ENCODE measurements at regions not wholly inside any gene's neighbourhood (a gene's known extent, or its start where the extent isn't known, plus 50 kb on each side); places are given as distances from the start of the nearest gene placed in this dataset.

GRCh38 chr22:27386186-27386585 is 415.4 kb downstream of the MN1 start:
- DNase-seq (ENCODE audit: low read depth in 2 of 2): no peak

DNA sequence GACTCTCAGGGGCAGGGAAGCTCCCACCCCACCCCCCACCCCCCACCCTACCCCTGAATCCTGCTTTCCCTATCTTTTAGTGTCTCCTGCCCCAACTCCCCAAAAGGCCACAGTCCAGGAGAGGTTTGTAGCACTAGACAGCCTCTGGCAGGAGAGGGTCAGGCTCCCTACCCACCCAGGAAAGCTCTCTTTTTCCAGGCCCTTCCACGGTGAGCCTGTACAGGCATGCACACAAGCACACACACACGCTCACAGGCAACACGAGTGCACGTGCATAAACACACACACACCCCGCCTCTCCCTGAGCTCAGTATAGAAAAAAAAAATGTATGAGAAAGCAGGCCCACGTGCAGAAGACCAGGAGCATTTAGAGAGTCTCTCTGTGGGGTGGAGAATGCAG is 414.0 kb downstream of the MN1 start:
- no peak for DNase-seq (ENCODE audit: low read depth in 2 of 2)

DNA sequence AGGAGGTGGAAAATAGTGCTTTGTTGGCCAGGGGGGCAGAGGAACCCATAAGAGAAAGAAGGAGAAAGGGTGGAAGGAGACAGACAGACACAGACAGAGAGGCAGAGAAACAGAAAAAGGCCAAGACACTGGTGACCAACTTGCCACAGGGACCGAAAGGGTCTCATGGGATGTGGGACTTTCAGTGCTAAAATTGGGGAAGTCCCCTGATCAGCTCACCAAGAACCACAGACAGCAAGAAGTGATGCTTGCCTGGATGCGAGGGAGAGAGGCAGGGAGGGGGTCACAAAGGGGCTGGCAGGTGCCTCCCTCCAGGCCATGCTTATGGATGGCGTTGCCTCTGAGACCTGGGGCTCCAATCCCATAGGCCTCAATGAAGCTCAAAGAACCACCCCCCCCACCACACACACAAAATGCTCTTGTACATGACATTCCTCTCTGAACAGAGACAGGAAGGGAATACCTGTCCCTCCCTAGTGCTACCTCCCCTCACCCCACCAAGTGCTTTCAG is 413.4 kb downstream of the MN1 start:
- DNase-seq (ENCODE audit: low read depth in 2 of 2): no peak

DNA sequence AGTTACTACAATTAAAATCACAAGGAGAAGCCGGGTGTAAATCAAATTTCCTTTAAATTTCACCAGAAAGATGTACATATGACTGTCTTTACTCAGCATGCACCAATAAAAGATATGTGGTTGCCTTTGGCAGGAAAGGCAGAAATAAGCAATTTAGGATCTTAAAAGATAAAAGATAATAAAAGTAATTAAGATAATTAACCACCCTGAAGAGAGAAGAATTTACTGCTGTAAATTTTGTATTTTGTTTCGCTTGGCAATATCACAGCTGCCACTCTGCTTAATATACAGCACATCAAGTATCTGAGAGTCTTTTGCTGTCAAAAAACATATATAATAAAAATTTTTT is 411.9 kb downstream of the MN1 start:
- DNase-seq (ENCODE audit: low read depth in 2 of 2): no peak

GRCh38 chr22:27391092-27391770 is 410.3 kb downstream of the MN1 start:
- no peak for DNase-seq (ENCODE audit: low read depth in 2 of 2)

DNA sequence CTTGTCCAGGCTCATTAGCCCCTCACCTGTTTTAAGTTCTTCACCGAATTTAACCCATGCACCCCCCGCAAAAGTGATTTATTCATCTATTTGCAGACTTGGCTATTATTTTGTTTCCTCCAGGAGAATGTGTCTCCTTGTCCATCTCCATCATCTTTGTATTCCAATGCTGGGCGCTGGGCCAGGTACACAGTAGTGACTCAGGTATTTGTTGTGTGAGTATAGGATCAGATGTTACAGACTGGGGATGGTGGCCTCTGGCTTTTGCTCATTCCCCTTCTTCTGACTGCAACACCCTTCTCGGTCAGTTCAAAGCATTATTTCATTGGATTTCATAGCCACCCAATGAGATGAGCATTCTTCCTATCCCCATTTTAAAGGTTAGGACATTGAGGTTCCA is 408.2 kb downstream of the MN1 start:
- DNase-seq (ENCODE audit: low read depth in 2 of 2): no peak

DNA sequence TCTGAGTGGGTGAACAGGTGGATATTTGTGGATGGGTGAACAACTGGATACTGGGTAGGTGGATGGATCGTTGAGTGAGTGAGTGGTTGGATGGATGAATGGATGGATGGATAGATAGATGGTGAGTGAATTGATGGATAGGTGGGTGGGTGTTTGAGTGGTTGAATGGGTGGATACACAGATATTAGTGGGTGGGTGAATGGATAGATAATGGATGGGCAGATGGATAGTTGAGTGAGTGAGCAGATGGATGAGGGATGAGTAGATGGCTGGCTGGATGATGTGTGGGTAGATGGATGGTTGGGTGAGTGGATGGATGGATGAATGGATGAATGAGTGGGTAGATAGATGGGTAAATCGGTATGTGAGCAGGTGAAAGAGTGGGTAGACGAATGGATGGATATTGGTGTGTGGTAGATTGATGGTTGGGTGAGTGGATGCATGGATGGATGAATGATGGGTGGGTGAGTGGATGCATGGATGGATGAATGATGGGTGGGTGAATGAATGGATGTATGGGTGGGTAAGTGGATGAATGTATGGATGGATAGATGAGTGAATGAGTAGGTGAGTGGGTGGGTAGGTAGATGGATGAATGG is 406.7 kb downstream of the MN1 start:
- DNase-seq (ENCODE audit: low read depth in 2 of 2): no peak

- no peak for DNase-seq (ENCODE audit: low read depth in 2 of 2)
Observed at GRCh38 chr22:27397036-27397953, 404.3 kb downstream of the MN1 start.

DNA sequence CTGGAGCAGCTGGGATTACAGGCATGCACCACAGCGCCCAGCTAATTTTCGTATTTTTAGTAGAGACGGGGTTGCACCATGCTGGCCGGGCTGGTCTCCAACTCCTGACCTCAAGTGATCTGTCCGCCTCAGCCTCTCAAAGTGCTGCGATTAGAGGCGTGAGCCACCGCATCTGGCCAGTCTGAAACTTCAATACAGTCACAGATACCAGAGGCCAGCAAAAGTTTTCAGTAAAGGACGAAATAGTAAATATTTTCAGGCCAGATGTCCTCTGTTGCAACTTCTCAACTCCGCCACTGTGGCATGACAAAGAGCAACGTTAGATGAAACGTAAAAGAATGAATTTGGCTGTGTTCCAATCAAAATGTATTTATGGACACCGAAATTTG is 403.6 kb downstream of the MN1 start:
- DNase-seq (ENCODE audit: low read depth in 2 of 2): no peak

- no peak for DNase-seq (ENCODE audit: low read depth in 2 of 2)
Observed at GRCh38 chr22:27399161-27399560, 402.4 kb downstream of the MN1 start.

DNA sequence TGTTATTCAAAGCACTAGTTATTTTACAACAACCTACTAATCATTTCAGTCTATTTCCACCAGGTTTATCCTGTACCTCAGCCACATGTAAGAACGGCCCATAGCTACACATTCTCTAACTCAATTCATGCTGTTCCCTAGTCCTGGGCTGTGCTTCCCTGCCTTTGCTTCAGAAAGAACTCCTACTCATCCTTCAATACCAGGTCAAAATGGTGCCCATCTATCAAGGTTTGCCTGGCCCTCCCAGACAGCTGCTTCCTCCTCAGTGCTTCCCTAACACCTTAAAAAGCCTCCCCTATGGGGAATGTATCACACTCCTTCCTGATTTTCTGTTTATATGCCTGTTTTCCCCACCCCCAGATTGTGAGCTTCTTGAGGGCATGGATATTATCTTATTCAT is 400.7 kb downstream of the MN1 start:
- DNase-seq (ENCODE audit: low read depth in 2 of 2): no peak

- DNase-seq (ENCODE audit: low read depth in 2 of 2): no peak
Observed at GRCh38 chr22:27401321-27401720, 400.2 kb downstream of the MN1 start.

- no peak for DNase-seq (ENCODE audit: low read depth in 2 of 2)
Observed at GRCh38 chr22:27404441-27404840, 397.1 kb downstream of the MN1 start.

DNA sequence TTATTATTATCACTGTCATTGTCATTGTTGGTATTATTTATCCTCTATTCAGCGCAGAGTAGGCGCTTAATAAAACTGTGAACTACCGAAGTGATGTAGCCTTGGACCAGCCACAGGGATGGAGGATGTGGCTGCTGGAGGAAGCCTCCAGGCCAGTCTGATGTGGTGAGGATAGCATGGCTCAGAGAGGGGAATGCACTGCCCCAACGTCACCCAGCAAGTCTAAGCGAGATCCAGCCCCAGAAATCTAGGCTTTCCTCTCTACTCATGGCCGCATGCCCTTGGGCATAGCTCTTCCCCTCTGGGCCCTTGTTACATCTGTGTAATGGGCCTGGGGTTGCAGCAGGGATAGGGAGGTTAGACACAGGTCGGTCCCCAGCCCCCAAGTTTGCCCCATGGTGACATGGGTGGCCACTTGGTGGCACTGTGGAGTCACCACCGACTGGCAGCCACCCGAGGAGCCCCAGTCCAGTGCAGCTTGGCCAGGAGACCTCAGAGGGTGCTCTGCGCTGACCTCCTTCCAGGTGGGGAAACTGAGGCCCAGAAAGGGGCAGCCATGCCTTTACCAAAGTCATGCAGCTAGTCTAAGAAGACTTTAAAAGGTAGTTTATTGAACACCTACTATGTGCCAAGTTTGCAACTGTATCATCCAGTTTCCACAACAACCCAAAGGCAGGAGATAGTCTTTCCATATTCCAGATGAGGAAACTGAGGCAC is 395.7 kb downstream of the MN1 start:
- DNase-seq (ENCODE audit: low read depth in 2 of 2): peak in 1 of 2 donors; percentile 12

DNA sequence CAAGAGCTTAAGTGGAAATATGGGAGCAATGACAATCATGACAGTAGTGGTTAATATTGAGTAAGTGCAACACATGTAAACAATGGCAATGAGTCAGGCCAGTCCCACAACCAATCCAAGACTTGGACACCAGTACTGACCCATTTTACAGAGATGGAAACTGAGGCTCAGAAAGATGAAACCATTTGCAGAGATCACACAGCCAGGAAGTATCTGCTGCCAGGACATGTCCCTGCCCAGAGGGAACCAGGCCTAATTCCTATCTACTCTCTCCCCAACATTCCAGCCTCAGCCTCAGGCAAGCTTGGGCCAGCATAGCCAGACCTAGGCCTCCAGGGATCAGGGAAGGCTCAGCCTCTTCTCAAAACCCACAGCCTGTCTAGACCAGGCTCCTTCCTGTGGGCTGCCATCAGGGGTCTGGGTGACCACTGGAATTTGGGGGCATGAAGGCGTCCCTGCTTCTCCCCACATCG is 395.1 kb downstream of the MN1 start:
- DNase-seq (ENCODE audit: low read depth in 2 of 2): no peak

DNA sequence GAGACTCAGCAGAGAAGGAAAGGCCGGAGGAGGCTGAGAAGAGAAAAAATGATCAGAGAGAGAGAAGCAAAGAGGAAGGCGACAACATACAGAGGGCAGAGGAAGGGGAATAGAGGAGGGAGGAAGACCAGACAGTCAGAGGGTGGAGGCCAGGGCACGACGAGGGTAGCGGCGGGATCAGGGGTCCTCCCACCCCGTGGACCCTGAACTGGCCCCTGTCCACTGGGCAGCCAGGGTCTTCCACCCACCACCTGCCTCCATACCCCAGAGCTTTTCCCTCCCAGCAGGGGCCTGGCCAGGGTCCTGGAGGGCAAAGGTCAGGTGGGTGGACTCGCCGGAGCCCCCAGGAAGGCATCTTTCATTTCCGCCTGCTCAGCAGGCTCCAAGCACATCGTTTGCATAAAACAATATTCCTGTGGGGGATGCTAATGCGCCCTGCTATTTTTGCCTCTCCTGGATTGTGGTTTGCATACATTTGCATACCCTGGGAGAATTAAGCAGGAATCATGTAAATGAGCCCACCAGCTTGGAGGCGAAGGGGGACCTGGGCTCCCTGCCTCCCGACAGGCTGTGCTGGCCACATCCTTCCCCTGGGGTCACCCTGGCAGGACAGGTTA is 394.1 kb downstream of the MN1 start:
- DNase-seq (ENCODE audit: low read depth in 2 of 2): no peak

GRCh38 chr22:27408068-27408467 is 393.5 kb downstream of the MN1 start:
- DNase-seq (ENCODE audit: low read depth in 2 of 2): no peak

DNA sequence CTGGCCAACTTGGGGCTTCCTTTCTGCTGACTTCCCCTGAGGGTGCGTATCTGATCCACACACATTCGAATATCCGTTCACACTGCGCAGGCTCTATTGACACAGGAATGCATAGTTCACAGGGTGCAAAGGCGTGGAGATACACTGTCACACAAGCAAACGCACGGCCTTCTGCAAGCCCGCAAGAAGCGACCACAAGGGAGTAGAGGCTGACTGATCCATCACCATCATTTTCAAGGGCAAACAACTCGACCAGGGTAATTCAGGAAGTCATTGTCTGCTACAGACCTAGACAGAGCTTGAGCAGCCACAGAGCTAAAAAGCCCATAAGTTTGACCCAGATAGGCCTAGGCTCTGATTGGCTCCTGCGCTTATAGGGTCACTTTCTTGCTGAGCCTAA is 392.3 kb downstream of the MN1 start:
- DNase-seq (ENCODE audit: low read depth in 2 of 2): no peak

- DNase-seq (ENCODE audit: low read depth in 2 of 2): no peak
Observed at GRCh38 chr22:27412866-27413445, 388.6 kb downstream of the MN1 start.

DNA sequence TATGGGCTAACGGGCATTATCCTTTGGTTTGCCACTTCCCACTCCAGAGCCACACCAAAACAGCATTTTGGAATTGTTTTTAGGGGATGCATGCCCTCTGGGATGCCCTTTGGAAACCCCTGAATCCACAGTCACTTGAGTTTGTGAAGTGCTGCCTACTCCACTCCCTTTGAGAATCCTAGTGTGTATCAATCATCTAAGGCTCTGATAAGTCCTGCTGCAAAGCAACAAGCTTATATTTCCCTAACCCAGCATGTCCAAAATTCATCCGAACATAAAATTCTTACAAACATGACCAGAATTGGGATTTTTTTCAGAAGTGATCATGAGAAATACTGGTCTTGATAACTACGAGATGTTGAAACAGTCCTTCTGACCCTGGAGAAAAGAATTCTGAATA is 387.9 kb downstream of the MN1 start:
- DNase-seq (ENCODE audit: low read depth in 2 of 2): no peak

Measured in stimulated activated CD4-positive, alpha-beta T cell treated with anti-CD3 and anti-CD28 coated beads, Interleukin-1b, Interleukin-23, amount 100 ng/mL, for 4 hours (primary cell).